HG03103 (cell line): ENCODE measurements at regions not wholly inside any gene's neighbourhood (a gene's known extent, or its start where the extent isn't known, plus 50 kb on each side); places are given as distances from the start of the nearest gene placed in this dataset.
A peak's percentile ranks its signal among the peaks of the same experiment; 100 is the strongest.

Experiments used
- ATAC-seq: cut with Tn5 transposase; IDR thresholded peaks from one replicate; pipeline ENCODE4 v1.9.1; 2021; ENCODE audit warnings: low read depth; ENCODE audit not compliant: unreplicated experiment

DNA sequence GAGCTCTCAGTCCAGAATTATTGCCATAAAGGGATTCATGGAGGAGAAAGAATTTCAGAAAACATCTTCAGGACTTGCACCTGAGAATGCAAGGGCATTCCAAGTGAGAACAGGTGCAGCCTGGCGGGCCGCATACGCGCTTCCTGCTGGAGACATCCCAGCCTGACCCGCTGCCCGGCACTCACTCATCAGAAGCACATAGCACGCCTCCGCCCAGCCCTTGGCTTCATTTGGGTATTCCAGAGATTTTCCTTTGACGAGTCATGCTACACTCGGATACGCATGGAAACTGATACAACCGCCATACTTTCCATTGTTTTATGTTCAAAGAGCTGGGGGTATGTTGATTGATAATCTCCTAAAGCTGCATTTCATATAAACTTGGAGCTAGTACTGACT, 228.0 kb upstream of the ID2 start:
- no peak for ATAC-seq

DNA sequence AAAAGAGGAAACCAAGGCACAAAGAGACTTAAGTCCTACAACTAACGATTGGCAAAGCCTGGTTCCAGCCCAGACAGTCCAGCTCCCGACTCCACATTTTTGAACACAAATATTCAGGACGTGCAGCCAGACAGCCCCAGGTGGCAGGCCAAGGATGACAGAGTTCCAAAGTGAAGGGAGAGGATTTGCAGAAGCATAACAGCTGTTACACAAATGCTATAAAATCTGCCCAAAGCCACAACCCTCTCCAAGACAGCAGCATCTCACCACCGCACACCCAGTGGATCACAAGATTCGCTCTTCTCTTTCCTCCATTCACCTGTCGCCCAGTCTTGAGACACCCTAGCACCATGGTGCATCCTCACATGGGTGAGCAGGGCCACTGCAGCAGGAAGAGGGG, 227.1 kb upstream of the ID2 start:
- no peak for ATAC-seq

DNA sequence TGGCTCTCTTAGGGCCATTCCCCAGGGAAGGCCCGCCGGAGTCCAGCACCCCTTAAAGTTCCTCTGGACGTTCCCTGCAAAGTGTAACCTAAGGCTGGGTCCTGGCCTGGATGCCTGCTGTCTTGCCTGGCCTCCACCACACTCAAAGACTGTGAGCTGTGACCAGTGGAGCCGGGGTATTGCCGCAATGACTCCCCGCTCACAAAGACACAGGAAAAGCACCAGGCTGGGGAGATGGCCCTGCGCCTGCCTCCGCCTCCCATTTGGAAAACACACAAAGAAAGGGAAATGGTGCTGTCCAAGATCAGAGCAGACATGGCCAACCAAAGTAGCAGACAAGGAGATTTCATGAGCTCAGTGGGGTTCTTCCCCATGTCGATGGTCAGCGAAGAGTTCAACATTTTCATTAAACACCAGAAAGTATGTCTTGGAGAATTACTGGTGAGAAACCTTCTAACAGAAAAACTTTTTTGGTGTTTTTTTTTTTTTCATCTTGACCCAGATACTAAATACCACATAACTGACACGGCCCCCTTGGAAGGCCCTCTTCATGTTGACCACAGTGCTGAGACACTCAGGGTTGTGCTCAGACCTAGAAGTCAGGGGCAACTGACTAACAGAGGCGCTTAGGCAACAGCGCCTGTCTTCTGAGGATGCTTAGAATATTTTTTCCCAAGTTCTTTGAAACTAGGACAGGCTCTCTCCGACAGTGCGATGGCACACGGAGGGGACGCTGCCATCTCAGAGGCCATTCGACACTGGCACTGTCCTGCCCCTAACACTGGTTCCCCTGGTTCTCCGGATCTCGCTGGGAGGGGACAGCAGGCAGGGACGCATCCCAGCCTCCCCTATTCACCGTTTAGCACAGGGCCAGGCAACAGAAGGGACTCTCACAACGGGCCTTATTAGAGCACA, 226.4 kb upstream of the ID2 start:
- no peak for ATAC-seq

DNA sequence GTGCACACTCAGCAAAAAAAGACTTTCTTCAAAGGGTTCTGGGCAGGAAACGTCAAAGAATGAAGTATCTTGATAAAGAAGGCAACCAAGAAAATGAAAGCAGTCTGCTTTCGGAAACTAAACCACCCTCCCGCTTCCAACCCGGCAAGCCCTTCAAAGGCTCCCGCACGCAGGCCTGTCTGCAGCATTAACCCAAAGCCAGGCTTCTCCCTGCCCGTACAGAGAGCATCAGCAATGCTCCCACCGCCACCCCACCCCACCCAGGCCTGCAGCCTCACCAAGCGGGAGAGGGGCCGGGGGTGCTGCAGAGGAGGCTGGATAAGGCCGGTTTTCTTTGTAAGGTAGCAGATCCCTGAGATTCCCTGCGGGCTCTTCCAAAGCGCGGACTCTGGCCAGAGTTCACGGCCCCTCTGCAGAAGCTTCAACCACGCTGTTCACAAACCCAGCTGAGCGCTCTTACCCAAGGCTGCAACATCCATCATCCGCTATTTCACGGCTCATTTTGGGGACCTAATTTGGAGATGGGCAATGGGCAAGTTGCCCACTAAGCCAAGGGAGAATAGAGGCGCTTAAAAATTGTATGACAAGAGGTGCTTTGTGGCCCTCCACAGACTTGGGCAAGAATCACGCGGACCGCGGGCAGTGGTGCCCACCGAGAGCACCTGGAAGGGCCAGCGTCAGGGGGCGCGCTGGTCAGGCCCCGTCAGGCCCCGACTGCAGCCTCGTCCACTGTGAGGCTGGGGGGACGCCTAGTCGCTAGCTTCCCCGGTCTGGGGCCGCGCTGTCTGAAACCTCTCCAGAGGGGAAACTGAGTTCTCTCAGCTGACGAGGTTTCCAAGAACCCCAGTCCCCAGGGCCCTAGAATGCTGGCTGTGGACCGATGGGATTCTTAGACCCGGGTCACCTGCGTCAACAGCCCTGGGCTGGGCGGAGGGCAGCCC, 225.4 kb upstream of the ID2 start:
- ATAC-seq = no peak

DNA sequence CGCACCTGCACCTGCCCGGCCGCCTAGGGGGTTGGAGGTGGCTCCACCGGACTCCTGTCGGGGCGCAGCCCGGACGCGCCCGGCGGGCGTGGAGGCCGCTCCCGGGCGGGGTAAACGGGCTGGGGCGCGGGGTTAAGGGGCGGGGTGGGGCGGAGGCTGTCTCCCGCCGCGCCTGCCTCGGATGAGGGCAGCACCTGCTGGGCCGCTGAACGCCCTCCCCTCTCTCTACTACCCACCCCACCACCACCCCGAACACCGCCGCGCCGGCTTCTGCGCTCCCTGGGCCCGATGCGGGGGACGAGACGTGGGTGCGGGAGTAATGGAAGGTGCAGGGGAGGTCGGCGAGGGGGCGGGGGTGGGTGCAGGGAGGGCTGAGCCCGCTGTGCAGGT, 224.8 kb upstream of the ID2 start:
- no peak for ATAC-seq

GRCh38 chr2:8457699-8458502, 224.0 kb upstream of the ID2 start:
- no peak for ATAC-seq

- no peak for ATAC-seq
Observed at GRCh38 chr2:8458503-8459459, 223.1 kb upstream of the ID2 start.

DNA sequence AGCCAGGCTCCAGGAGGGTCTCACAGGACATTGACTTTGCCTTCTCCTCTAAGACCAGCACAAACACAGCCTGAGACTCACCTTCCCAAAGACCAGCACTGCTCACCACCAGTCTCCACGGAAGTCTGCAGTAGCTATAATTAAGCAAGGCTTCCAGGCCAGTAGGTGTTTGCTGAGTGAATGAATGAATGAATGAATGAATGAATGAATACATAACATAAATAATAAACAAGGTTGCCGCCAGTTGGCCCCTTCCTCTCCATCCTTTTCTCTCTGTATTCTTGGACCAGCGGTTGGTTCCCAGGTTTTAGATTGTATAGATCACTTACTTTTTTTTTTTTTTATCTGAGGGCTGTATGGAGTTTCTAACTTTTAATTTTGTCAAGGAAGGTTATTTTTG, 222.4 kb upstream of the ID2 start:
- no peak for ATAC-seq

DNA sequence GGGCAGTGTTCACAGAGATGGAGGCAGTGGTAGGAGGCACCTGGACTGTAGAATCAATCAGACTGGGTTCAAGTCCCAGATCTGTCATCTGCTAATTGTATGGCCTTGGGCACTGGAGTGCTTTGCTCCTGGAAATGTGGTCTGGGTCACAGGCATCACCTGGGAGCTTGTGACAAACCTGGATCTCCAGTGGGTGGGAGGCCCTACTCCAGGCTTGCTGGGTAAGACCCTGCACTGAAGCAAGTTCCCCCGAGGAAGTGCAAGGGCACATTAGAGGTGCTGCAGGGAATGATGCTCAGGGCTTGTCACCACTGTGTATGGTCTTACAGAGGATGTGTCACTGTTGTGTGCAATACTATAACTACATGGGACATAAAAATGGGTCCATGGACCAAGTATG, 220.5 kb upstream of the ID2 start:
- ATAC-seq = no peak

GRCh38 chr2:8462280-8462679, 219.6 kb upstream of the ID2 start:
- ATAC-seq = no peak

GRCh38 chr2:8462899-8463648, 218.8 kb upstream of the ID2 start:
- ATAC-seq = no peak

DNA sequence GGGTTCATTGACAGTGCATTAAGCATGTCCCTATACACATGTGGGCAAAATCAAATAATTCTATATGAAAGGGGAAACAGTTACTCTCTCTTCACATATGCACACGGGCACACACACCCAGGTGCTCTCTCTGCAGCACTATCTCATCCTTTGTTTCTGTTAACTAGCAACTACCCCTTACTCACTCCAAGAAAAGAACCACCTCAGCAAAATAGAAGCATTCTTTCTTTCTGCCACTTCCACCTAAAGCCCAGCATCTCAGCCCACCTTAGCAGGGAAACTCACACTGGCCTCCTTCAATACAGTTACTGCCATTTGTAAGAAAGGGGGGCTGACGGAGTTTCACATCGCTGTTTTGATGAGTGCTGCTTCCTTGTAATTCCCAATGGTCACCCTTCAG, 216.3 kb upstream of the ID2 start:
- no peak for ATAC-seq

GRCh38 chr2:8469709-8470493, 212.0 kb upstream of the ID2 start:
- no peak for ATAC-seq

DNA sequence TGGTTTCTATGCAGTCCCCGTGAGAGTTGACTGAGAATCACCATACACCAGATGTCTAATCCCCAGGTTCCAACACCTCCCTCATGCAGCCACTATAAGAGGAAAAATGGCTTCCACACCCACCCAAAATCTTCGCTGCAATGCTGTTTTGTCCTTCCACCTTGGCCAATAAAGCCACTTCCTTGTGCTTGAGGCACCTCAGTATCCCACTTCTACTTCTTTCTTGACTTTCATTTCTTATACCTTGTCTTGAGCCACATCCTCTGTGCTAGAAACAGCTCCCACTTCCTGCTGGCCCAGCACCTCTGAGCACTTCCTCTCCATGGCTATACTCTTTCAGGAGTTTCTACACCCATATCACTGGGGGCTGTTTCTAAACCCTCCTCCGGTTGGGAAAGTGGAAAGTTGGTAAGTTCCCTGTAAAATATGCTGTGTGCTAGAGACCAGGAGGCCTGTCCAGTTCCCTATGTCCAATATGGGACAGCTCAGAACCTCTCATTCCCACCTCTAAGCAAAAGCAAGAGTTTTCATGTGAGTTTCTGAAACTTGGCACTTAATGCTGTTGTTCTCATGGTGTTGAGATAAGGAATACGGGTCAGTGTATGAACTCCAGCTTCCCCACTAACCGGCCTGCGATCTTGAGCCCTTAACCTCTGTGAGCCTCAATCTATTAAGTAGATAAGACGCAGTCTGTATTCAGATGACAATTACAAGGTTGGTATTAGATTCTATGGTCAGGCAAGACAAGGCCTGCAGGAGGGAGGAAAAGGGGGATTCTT, 209.1 kb upstream of the ID2 start:
- peak; percentile 49 for ATAC-seq

GRCh38 chr2:8475349-8476031, 206.4 kb upstream of the ID2 start:
- peak; percentile 32 for ATAC-seq

GRCh38 chr2:8477552-8478470, 204.0 kb upstream of the ID2 start:
- ATAC-seq = peak; percentile 40
